SH-SY5Y (cell line): ENCODE measurements at regions not wholly inside any gene's neighbourhood (a gene's known extent, or its start where the extent isn't known, plus 50 kb on each side); places are given as distances from the start of the nearest gene placed in this dataset.

Experiments used
- GATA2 ChIP-seq: IDR thresholded peaks from 2 replicates; pipeline ENCODE4 v1.6.1; 2011; ENCODE audit warnings: mild to moderate bottlenecking, low read depth, low read length
- GATA3 ChIP-seq: IDR thresholded peaks from 2 replicates; pipeline ENCODE4 v1.6.1; 2011; ENCODE audit warnings: low read depth, mild to moderate bottlenecking, low read length, moderate library complexity

DNA sequence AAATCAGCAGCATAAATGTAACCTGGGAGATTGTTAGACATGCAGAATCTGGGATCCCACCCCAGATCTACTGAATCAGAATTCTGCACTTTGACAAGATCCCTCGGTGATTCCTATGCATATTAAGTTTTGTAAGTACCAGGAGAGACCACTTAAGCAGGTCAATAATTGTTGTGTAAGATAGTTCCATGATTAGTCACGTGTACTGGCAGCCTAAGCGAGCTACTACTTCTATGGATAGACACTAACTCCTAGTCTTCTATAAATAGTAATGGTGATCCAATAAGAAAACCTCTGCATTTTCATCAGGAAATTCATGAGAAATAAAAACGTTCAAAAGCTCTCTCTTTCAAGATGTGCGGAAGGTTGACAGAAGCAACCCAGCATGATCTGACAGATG lies 988.2 kb upstream of the CHAC2 start:
- TF ChIP-seq GATA2 (no peak), GATA3 (no peak)
